HEK293T (cell line): ENCODE measurements at regions not wholly inside any gene's neighbourhood (a gene's known extent, or its start where the extent isn't known, plus 50 kb on each side); places are given as distances from the start of the nearest gene placed in this dataset.

ENCODE experiments used
- CTCF ChIA-PET: fragments of 350-600 bp; formaldehyde crosslinking; extraction: SDS; loops from one replicate; lab custom pipeline; 2021; ENCODE audit warnings: antibody characterized with exemption, inconsistent platforms; lab: Yijun Ruan, JAX
- POLR2A ChIA-PET: fragments of 350-600 bp; formaldehyde crosslinking; extraction: SDS; loops from one replicate; lab custom pipeline; 2020; ENCODE audit warnings: antibody characterized with exemption, inconsistent platforms; lab: Yijun Ruan, JAX
- DNase-seq: peaks from one replicate; pipeline ENCODE4 v3.0.0; 2012; ENCODE audit warnings: mixed read lengths; ENCODE audit errors: extremely low spot score
- ARNT ChIP-seq: fragments of 450-650 bp; IDR thresholded peaks from 2 replicates; pipeline ENCODE4 v1.6.1; 2017; ENCODE audit warnings: mild to moderate bottlenecking
- BHLHE40 ChIP-seq: fragments of 450-650 bp; IDR thresholded peaks from 2 replicates; pipeline ENCODE4 v1.6.1; 2016; ENCODE audit warnings: mild to moderate bottlenecking, moderate library complexity, borderline replicate concordance
- CTBP1 ChIP-seq: fragments of 450-650 bp; IDR thresholded peaks from 2 replicates; pipeline ENCODE4 v1.6.1; 2016; ENCODE audit warnings: borderline replicate concordance
- ELF4 ChIP-seq: fragments of 450-650 bp; IDR thresholded peaks from 2 replicates; pipeline ENCODE4 v1.6.1; 2017; ENCODE audit warnings: antibody characterized with exemption
- FOXA1 ChIP-seq: fragments of 450-650 bp; IDR thresholded peaks from 2 replicates; pipeline ENCODE4 v1.6.1; 2016; ENCODE audit warnings: mild to moderate bottlenecking
- FOXK2 ChIP-seq: fragments of 450-650 bp; IDR thresholded peaks from 2 replicates; pipeline ENCODE4 v1.6.1; 2016; ENCODE audit warnings: mild to moderate bottlenecking
- FOXM1 ChIP-seq: fragments of 450-650 bp; IDR thresholded peaks from 2 replicates; pipeline ENCODE4 v1.6.1; 2017; ENCODE audit warnings: mild to moderate bottlenecking, borderline replicate concordance
- HDGF ChIP-seq: fragments of 450-650 bp; IDR thresholded peaks from 2 replicates; pipeline ENCODE4 v1.6.1; 2017; ENCODE audit warnings: antibody characterized with exemption, borderline replicate concordance
- L3MBTL2 ChIP-seq: fragments of 450-650 bp; conservative IDR thresholded peaks from 2 replicates; pipeline ENCODE4 v1.6.1; 2016; ENCODE audit warnings: mild to moderate bottlenecking
- LEF1 ChIP-seq: fragments of 450-650 bp; IDR thresholded peaks from 2 replicates; pipeline ENCODE4 v1.6.1; 2017; ENCODE audit warnings: mild to moderate bottlenecking, borderline replicate concordance
- NFRKB ChIP-seq: fragments of 450-650 bp; IDR thresholded peaks from 2 replicates; pipeline ENCODE4 v1.6.1; 2016; ENCODE audit warnings: mild to moderate bottlenecking, moderate library complexity
- PKNOX1 ChIP-seq: fragments of 450-650 bp; IDR thresholded peaks from 2 replicates; pipeline ENCODE4 v1.6.1; 2016
- SP1 ChIP-seq: fragments of 450-650 bp; IDR thresholded peaks from 2 replicates; pipeline ENCODE4 v1.6.1; 2017
- SUZ12 ChIP-seq: fragments of 450-650 bp; IDR thresholded peaks from 2 replicates; pipeline ENCODE4 v1.6.1; 2016; ENCODE audit warnings: mild to moderate bottlenecking
- TARDBP ChIP-seq: fragments of 450-650 bp; IDR thresholded peaks from 2 replicates; pipeline ENCODE4 v1.6.1; 2016
- ZNF384 ChIP-seq: fragments of 450-650 bp; IDR thresholded peaks from 2 replicates; pipeline ENCODE4 v1.6.1; 2016

- no peak for TF ChIP-seq ZNF384
- no peak for TF ChIP-seq TARDBP
- TF ChIP-seq FOXM1, result no peak
- no peak for TF ChIP-seq FOXA1
- no peak for TF ChIP-seq PKNOX1
- no peak for TF ChIP-seq FOXK2
- TF ChIP-seq BHLHE40, result no peak
- CTCF ChIA-PET, result no interaction called here
- POLR2A ChIA-PET, result no interaction called here
- DNase-seq, result no peak
Observed at GRCh38 chr4:7131498-7132031, 60.8 kb upstream of the SORCS2 start.

DNA sequence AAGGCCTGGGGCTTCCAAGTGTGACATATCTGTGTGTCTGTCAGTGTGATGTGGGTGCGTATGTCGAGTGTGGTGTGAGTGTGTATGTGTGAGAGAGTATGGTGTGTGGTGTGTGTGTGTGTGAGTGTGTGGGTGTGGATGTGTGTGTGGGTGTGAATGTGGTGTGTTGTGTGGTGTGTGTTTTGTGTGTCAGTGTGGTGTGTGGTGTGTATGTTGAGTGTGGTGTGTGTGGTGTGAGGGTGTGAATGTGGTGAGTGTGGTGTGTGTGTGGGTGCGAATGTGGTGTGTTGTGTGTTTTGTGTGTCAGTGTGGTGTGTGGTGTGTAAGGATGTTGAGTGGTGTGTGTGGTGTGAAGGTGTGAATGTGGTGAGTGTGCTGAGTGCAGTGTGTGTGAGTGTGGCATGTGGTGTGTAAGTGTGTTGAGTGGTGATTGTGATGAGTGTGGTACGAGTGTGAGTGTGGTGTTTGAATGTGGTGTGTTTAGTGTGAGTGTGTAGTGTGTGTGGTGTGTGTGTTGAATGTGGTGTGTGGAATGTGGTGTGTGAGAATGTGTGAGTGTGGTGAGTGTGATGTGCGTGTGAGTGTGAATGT, 61.6 kb upstream of the SORCS2 start:
- no peak for DNase-seq
- ChIA-PET POLR2A (no interaction called here), CTCF (no interaction called here)
- no peak for TF ChIP-seq CTBP1
- TF ChIP-seq LEF1, result no peak
- TF ChIP-seq BHLHE40, result no peak
- no peak for TF ChIP-seq FOXM1
- TF ChIP-seq PKNOX1, result no peak

DNA sequence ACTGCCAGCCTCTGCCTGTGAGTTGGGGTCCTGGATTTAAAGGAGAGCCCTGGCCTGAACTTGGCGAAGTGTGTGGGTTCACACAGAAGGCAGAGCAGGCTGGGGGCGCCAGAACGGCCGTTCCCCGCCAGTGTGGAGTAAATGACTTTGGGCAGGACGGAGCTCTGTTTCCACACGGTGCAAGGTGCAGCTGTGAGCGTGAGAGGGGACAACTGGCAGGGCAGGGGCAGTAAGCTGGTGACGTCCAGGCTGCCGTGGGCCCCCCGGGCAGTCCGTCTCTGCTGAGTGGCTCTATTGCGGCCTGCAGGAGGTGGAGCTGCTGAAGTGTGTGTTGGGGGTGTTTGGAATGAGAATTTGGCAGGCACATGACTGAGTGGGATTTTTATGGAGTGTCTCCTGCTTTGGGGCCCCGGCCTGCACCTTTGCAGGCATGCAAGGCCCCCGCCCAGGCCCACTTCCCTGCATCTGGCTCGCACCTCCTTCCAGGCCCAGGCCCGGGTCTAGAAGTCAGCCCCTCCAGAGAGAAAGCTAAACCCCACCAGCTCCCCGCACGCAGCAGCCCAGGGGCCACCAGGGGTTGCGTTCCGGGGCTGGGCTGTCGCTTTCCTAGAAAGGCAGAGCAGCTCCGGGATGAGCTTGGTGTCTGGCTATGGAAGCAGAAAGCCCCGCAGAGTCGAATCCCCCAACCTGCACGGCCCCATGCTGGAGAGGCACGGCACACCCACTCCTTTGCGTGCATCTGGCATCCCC, 62.2 kb upstream of the GRPEL1 start:
- POLR2A ChIA-PET, result no interaction called here
- TF ChIP-seq CTBP1, result no peak
- TF ChIP-seq SUZ12, result no peak
- no peak for TF ChIP-seq ARNT
- no peak for TF ChIP-seq SP1
- CTCF ChIA-PET, result no interaction called here
- DNase-seq, result no peak

GRCh38 chr4:7128644-7129043, 60.8 kb upstream of the GRPEL1 start:
- ChIA-PET POLR2A (no interaction called here), CTCF (no interaction called here)
- DNase-seq, result no peak
- no peak for TF ChIP-seq FOXK2
- no peak for TF ChIP-seq CTBP1
- TF ChIP-seq PKNOX1, result no peak
- no peak for TF ChIP-seq HDGF
- no peak for TF ChIP-seq LEF1
- no peak for TF ChIP-seq NFRKB
- TF ChIP-seq SP1, result no peak
- no peak for TF ChIP-seq SUZ12
- no peak for TF ChIP-seq ARNT
- TF ChIP-seq FOXA1, result no peak
- TF ChIP-seq ZNF384, result no peak

DNA sequence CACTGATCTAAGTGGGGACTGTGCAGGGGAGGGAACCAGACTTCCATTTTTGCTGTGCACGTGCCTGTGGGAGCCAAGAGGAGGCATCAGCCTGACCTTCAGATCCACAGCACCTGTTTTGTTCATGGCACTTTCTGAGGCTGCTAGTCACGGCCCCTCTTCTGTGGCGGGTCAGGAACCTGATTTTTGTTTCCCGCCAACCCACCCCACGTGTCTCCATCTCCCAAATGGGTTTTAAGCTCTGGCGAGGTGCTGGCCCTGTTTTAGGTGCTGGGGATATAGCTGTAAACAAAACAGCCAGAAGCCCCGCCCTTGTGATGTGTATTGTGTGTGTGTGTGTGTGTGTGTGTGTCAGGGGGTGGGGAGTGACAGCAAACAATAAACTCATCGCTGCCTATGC, 60.4 kb upstream of the GRPEL1 start:
- TF ChIP-seq L3MBTL2 (no peak), SUZ12 (no peak), FOXM1 (no peak), SP1 (no peak), NFRKB (no peak), ELF4 (no peak), LEF1 (no peak), FOXK2 (no peak), FOXA1 (no peak), BHLHE40 (no peak), CTBP1 (no peak)
- DNase-seq, result no peak
- CTCF ChIA-PET, result no interaction called here
- POLR2A ChIA-PET, result no interaction called here

GRCh38 chr4:7127576-7127975, 59.7 kb upstream of the GRPEL1 start:
- ChIA-PET CTCF (no interaction called here), POLR2A (no interaction called here)
- TF ChIP-seq FOXA1 (no peak), LEF1 (no peak), FOXK2 (no peak), ZNF384 (no peak), ELF4 (no peak), SUZ12 (no peak), BHLHE40 (no peak), TARDBP (no peak), SP1 (no peak), HDGF (no peak), CTBP1 (no peak), ARNT (no peak), NFRKB (no peak)
- no peak for DNase-seq

DNA sequence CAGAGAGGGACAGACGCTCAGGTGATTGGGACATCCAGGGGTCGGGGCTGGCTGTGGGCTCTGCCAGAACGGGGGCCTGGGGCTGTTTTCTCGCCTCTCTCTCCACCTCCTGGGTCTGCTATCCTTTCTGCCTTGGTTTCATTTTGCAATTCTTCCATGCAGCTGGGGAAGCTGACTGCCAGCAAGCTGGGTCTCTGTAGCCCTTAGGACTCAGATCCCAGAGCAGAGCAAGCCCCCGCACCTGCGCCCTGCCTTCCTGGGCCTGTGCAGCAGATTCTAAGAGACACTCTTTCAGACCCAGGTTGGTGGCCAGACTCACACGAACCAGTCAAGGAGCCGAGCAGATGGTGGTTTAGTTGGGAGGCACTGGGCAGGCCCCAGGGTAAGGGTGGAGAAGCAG, 59.1 kb upstream of the GRPEL1 start:
- no peak for DNase-seq
- ChIA-PET CTCF (interaction anchor here (0.6 kb wide), 1 partner anchor 63 kb away, joined by 3 read pairs; no protein-coding TSS in a partner anchor), POLR2A (no interaction called here)
- TF ChIP-seq TARDBP (no peak), BHLHE40 (no peak), SUZ12 (no peak)
